CD4-positive, alpha-beta T cell treated with Interferon gamma for 1 hour (primary cell): ENCODE measurements at regions not wholly inside any gene's neighbourhood (a gene's known extent, or its start where the extent isn't known, plus 50 kb on each side); places are given as distances from the start of the nearest gene placed in this dataset.
"Not testable (repeated sequence)": the region's sequence is repeated elsewhere in the genome, so short reads cannot be mapped to it uniquely, and the experiment has no call there.

Experiments
- DNase-seq: peaks from one replicate; pipeline ENCODE4 v3.0.0-alpha.2; 2020

DNA sequence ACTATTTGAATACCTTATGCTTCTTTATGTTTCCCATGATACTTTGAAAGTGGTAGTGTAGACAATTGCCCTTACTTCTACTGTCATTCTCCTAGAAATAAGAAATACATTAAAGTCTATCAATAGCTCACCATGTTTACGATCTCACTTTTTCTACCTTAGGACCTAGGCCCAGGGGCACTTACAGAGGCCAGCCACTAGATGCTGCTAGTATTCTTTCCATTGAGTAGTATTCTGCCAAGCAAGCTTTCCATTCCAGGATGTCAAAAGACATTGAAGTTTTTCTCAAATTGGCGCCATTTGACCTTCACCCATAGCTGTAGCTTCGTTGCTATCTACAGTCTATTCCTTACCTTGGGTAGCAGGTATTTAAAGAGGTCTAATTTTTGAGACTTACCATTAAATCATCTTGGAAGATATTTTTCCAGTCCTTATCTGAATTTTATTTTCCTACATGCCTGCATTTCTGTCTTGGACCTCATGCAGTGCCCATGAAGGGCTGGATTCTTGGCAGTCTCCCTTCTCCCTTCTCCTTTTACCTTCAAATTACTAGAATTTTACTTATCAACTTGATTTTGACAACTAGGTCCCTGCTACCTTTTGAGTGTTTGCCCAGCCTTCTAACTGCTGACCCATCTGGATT, 246.0 kb upstream of the NUDT12 start:
- no peak for DNase-seq

DNA sequence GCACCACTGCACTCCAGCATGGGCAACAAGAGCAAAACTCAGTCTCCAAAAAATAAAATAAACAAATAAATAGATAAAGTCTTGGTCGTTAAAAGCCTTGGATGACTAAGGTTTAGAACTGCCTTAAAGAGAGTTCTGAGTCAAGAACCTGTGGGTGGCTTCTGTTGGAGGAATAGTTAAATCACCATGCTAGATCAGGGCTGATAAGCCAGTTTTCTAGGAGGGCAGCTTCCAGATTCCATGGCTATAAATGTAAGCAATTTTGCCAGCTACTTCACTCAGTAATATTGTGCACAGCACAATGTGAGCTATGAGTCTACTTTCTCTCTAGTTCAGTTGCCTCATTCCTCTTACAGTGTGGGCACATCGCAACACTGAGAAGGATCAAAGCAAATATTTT, 242.1 kb upstream of the NUDT12 start:
- DNase-seq = no peak

DNA sequence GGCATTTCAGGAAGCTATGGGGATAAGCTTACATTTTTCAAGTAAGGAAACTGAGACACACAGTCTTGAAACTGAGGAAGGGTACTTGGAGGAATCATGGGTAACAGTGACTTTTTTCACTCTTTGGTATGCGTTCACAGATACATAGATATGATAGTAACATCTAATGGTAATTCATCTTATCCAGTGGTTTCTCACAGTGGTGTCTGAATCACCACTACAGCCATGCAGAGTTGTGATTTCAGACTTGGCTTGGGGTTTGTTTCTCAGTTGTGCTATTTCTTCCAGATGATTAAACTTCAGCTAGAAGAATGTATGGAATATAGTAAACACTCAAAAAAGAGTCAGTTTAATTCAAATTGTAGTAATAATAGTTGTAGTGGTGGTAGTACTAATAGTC, 239.1 kb upstream of the NUDT12 start:
- DNase-seq = no peak

DNA sequence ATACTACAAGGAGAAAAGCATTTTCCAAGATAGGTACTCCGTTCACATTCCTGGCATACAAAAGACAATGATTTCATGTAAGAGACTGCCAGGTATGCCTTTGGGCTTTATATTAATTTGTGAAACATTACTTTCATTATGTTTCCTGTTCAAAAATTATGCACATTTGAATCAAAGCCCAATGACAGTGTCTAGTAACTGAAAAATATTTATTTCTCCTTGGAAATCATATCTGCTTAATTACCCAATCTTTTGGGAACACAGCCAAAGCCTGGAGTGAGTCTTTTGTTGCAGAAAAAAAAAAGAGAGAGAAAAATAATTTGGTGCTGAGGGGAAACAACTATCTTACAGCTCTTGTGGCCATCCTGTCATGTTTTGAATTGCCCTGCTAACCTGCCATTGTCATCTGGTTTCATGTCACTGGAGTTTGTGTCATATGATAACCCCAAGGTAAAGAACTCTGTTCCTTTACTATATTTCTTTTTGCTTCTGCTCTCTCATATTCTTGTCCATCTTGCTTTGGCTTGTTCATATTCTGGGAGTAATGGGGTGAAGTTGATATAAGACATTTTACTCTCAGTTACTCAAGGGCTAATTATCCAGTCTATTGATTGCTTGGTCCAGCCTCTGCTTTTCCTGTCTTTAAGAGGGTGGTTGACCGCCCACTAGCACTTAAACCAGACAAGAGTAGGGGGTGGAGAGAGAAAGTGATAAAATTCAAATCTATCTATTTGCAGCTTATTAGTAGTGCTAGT, 238.3 kb upstream of the NUDT12 start:
- no peak for DNase-seq

DNA sequence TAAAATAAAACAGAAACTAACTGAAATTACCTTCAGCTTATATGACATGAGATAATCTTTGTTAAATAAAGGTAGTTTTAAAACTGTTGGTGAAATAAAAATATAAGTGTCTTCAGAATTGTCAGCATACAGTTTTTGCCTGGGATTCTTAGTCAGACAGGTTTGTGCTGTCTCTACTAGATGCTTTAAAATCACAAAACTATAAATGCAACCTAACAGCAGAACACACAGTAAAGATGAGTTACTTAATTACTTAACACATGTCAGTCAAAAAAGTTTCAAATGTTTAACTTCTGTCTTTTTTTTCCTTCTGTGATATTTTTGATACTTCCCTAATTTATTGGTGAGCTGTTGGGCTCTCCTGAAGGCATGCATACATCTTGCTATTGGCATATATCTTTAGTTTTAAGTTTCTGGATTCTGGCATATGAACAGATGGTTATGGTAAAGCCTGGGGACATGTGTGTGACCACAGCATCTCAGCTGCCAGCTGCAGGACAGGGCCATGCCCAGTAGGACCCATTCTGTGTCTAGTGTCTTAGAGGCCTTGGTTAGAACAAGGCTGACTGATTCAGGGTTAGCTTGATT, 231.1 kb upstream of the NUDT12 start:
- no peak for DNase-seq

DNA sequence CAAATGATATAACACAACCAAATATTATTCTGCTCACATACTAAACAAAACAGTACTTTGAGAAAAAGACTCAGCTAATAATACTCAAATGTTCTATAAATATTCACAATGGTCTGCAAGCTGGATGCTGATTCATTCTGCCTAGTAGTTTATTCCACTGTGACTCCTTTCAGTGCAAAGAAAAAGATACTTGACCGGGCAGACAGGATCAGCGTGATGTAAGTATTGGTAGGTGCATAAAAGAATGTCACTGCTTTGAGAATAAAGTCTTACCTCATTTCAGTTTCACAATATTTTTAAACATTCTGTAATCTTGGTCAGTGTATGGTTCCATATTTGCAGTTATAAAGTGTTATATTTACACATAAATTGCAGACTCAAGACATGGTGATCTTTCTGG, 223.0 kb upstream of the NUDT12 start:
- DNase-seq = no peak

DNA sequence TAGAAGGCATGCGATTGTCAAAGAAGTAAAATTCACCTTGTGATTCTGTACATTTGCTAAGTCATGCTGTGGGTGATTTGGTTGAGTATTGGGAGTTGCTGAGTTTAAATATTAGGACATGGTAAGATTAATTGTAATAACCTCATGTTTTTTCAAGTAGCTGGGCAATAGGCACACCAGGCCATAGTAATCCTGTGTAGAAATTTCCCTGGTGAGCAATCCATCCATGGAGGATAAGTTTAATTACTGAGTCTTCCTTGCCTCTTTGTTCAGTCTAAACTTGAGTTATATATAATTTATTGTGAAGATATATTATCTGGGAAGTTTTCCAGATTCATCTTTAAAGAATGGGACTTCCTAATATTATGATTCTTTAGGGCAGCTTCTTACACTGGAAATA, 221.1 kb upstream of the NUDT12 start:
- no peak for DNase-seq

DNA sequence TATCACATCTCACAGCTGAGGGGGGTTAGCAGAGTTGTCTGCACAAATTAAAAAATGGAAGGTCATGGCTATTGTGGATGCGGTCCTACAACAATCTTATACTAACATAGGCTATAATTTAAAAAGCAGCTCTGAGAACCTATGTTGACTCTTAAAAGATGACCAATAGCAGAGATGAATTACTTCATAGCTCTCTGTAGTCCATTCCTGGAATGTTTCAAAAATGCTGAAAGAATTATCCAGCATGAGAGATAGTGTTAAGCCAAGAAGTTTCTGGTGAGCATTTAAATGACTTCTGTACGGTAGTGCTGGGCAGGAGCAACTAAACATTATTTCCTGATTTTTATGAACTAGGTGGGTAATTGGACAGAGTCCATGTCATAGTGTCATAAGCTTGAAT, 218.2 kb upstream of the NUDT12 start:
- DNase-seq = no peak

DNA sequence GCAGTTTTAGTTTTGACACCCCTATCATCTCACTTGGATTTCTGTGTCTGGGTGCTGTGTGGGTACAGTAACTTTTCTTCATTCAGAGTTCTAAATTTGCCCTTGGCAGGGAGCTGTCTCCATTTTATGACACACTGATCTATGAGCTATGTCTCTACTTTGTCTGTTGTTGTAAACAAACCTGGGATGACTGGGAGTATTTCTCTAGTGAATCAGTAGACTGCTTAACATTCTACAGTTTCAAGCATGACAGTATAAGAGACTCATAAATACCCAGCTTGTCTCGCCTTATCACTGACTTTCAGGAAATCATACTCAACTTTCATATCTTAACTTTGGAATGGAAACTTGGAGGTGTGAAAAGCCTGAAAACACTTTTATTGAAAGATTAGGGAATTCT, 212.1 kb upstream of the NUDT12 start:
- DNase-seq = no peak

DNA sequence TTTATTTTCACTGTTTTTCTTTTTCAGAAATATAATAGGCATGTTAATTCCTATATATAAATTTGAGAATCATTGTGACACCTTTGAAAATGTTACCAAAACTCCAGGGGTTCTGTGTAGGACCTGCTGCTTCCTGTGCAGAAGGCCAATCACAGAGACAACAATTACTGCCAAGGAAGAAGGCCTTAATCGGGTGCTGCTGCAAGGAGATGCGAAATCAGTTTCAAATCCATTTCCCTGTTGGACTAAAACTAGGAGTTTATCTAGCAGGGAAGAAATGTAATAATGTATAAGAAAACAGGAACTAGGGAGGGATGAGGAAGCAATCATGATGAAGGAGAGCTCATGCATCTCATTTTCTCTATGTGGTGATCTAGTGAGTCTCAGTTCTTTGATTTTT, 209.7 kb upstream of the NUDT12 start:
- DNase-seq = no peak

DNA sequence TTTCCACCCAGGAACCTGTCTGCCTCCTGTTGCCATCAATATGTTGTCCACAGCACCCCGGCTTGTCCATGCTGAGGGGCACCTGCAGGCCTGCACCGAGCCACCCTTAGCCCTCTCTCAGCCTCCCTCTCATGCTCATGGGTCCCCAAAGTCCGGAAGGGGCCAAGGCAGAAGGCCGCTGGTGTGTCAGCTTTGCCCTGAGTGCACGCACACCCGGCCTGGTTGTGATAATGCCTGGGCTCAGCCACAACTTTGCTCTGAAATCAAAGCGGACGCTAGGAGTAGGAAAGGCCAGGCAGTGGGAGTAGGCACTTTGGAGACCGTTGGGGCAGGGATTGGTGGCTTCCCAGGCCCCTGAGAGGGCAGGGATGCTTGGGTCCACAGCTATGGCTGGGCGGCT, 201.8 kb upstream of the NUDT12 start:
- no peak for DNase-seq

DNA sequence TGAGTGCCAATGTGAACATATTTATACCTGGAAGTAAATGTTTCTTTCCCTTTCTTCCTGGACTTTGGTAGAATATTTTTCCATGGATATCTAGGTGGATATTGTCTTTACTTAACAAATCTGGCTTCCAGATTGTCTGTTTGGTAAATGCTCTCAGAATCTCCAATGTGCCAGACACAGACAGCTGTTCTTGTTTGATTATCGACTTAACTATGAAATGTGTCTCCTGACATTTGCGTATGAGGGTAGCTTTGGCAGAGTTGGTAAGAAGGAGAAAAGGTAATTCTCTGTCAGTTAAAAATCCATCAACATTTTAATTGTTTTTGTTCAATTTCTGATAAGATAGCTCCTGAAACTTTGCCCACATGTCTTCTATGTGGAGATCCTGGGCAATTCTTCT, 196.4 kb upstream of the NUDT12 start:
- no peak for DNase-seq

DNA sequence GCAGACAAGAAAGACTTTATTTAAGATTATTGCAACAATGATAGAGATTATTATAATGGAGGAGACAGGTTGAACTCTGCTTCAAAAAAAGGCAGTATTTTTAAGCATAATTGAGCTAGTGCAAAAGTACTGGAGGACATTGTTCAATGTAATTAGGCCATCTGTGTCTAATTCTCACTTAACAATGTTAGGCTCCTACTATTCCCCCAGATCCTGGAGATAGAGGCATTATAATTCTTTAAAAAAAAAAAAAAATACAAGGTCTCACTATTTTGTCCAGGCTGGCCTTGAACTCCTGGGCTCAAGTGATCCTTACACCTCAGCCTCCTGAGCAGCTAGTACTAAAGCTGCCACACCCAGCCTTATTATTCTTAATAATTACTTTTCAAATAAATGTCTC, 193.4 kb upstream of the NUDT12 start:
- no peak for DNase-seq

DNA sequence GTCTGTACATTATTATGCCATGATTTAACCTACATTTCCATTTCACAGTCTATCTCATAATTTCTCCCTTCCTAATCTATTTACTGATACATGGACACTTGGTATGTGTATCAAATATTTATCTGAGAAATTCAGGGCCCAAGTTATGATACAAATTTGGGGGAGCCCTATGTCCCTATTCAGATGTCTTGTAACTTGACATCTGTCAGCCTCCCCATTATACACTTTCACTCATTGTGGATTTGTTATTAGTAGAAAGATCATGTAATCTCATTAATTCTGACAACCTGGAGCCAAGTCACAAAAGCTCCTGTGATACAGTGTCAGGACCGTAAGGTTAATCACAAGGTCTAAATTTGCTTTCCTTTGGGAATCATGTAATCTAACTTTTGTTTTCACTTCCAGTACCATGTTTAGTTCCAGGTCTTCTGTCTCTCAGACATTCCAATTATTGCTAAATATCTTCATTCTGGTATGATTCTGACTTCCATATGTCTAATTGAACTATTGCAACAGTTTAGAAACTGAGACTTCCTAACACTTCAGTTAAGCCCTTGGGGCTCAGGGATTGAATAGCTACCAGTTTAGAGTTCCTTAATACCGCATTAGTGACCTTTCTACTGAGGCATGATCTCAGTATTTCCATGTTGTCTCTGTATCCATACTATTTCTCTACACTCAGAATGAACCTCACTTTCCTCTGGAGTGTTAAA, 182.9 kb upstream of the NUDT12 start:
- DNase-seq = no peak

DNA sequence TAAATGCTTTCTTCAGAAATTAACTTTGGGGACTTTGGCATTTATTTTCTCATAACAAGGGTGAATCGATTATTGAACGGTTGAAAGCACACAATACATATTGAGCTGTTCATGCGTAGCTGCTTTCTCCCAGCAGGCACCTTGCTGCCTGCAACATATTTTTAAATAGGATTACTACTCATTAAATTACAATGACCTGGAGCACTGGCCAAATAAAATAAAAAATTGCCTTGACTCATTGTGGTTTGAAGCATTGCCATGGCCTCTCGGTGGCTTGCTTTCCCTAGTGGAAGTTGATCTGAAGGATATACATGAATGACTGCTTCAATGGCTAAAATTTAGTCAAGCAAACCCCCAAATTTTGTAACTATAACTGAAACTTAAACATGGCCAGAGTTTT, 181.6 kb upstream of the NUDT12 start:
- no peak for DNase-seq

DNA sequence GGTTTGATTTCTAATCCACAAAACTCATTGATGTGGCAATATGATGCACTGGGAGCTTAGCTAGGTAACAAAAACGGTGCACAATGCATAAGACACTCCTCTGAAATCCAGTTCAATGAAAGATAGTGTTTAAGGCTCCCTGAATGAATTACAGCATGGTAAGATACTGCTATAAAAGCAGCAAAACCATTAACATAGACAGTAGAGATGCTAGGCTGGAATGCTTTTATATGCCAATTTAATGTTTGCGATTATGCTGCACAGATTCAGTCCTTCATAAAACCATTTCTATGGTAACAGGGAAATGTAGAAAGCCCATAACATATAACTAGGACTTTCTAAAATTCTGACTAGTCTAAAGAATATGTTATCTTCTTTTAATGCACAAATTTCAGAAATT, 180.8 kb upstream of the NUDT12 start:
- DNase-seq = no peak

DNA sequence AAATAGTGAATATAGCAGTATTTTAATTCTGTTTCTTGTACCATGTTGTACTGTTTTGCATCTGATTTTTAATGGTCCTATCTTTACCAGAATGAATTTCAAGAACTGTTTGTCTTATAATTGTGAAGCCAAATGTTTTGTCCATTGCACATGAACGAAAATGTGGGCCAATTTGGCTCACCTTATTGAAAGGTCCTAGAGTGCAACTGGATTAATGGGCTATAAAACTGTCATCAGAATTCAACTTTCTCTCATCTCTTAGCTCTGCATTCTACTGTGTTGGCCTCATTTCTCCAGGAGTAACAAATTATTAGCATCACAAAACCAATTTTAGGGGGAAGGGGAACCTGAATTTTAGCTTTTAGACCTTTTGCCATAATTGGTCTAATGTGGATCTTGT, 179.4 kb upstream of the NUDT12 start:
- DNase-seq = no peak

DNA sequence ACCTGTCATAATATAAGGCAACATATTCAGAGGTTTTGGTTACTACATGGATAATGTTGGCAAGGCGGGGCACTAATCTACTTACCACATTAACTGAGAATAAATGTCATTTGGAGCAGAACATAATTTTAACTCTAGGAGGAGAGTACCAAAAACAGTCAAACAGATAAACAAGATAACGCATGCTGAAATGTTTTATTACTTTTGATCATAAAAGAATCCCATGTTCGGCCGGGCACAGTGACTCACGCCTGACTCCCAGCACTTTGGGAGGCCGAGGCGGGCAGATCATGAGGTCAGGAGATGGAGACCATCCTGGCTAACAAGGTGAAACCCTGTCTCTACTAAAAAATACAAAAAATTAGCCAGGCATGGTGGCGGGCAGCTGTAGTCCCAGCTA, 173.8 kb upstream of the NUDT12 start:
- not testable (repeated sequence) for DNase-seq

DNA sequence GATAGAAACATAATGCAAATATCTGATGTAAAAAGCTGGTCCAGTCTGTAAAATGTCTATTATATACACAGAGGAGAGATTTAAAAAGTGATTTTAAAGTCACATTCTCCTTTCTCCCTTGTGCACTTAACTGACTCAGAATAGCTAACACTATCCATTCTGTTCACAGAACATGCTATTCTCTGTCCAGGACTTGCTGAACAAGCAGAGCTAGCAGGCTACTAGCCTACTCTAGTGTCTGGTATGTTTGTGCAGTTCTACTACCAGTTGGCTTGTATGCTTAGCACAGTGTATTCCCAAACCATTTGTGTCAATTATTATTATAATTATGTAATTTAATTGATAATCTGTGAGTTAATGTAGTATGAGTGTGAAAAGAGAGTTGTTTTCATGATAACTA, 161.7 kb upstream of the NUDT12 start:
- no peak for DNase-seq

DNA sequence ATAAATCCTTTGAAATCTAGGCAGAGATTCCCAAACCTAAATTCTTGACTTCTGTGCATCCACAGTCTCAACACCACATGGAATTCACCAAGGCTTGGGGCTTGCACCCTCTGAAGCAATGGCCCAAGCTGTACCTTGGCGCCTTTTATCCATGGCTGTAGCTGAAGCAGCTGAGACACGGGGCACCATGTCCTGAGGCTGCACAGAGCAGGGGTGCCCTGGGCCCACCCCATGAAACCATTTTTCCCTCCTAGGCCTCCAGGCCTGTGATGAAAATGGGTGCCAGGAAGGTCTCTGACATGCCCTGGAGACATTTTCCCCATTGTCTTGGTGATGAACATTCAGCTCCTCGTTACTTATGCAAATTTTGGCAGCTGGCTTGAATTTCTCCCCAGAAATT, 158.6 kb upstream of the NUDT12 start:
- DNase-seq = no peak

DNA sequence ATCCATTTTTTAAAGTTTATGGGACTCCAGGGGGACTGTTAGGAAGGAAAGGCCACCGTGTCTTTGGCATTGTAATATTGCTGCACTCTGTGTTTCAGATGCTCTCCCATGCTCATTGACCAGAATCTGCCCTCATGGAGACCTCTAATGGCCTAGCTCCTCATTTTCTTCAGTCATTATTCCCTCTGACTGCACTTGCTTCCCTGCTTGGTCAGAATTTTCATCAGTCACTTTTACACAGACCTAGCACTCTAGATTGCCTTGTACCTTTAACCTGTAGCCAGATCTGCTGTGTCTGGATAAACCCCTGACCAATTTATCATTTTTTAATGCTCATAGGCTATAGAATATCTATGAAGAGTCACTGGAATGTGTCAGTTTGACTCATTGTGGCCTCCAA, 155.5 kb upstream of the NUDT12 start:
- no peak for DNase-seq

DNA sequence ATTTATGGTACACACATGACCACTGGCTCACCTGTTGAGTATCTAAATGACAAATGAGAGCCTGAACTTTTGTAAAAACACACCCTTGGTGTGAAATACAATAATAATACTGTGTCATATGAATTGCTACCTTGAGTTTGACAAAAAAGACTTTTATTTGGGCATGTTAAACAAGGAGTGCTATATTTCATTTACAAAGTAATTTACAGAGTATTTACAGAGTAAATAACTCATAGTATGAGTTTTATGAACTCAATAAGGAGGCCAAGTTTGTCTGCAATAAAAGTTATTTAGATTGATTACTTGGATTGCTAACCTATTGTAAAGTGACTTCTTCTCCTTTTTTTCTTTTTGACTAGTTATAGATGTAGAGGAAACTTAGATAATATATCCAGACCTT, 146.0 kb upstream of the NUDT12 start:
- DNase-seq = no peak

DNA sequence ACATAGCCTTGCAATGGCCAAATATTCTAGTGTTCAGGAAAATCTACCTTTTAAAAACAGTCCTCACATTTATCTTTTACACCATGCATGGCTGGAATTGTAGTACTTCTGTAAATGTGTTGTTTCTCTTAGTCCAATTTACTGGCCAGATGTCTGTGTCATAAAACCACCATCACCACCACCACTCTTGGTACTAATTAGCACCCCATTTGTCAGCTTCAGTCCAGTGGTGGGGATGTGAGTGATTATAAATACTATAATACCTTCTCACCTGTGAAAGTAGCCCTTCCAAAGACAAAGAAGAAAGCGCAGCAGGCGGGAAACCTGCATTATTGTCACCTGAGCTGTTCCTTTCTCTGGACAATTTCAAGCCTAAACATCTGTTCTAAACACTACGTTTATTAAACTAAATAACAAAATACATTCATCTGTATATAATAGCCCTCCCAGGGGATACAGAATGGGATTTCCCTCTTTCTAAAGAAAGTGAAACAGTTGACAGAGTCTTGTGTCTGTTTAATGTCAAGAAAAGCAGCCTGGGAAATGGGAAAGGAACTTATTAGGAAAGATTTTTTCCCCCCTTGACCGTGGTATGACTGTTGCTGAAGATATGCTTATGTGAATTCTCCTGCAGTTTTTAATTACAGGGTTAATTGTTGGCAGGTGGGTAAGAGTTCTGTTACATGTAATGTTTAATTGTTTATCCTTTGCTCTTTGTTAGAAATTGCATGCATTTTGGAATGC, 144.5 kb upstream of the NUDT12 start:
- no peak for DNase-seq
